ENCODE measurements at regions not wholly inside any gene's neighbourhood (a gene's known extent, or its start where the extent isn't known, plus 50 kb on each side); places are given as distances from the start of the nearest gene placed in this dataset.
"Not testable (repeated sequence)": the region's sequence is repeated elsewhere in the genome, so short reads cannot be mapped to it uniquely, and the experiment has no call there.

DNA sequence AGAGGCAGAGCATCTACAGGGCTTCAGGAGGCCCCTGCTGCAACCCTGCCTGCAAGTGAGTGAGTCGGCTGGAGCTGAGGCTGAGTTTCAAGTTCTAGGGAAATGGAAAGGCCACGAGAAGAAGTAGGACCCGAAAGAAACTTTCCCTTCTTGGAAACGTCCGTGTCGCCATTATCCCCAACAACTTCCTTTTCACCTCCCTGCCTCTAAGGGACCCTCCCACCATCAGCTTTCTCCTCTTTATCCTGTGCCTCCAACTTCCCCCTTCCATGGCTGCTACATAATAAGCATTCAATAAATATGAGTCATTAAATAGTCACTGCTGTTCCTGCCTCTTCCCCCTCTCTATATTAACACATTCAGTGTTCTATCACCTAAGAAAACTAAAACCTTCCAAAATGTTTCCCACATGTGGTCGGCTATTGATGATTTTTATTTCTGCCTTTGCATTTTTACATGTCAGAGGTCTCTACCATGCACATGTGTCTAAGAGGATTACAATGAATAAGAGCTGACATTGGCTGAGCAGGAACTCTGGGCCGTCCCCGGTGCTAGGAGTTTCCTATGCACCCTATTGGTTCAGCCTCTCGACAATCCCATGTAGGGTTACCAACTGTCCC, 115.9 kb upstream of the TNRC6C start:
- H3F3A ChIP-seq (ENCODE audit: insufficient read depth), result no peaks in the 10 kb centered on the region

DNA sequence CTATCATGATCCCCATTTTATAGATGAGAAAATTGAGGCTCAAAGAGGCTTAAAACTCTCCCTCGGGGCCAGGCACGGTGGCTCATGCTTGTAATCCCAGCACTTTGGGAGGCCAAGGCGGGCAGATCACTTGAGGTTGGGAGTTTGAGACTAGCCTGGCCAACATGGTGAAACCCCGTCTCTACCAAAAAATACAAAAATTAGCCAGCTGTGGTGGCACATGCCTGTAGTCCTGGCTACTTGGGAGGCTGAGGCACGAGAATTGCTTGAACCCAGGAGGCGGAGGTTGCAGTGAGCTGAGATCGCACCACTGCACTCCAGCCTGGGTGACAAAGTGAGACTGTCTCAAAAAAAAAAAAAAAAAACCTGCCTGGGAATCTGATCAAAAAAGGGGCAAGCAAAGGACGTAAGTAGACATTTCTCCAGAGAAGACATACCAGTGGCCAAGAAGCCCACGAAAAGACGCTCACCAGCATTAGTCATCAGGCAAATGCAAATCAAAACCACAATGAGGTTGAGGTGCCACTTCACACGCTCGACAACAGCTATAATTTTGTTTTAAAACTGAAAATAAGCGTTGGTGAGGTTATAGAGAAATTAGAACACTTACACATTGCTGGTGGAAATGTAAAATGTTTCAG, 115.1 kb upstream of the TNRC6C start:
- H3F3A ChIP-seq (ENCODE audit: insufficient read depth); H3K27me3 ChIP-seq (ENCODE audit: low read length); H2AFZ ChIP-seq (ENCODE audit: low read depth, low read length, severe bottlenecking); H3K9me3 ChIP-seq (ENCODE audit: insufficient read depth, low read length); H4K20me1 ChIP-seq (ENCODE audit: low read depth, low read length); H3K27ac ChIP-seq (ENCODE audit: low read depth, low read length); H3K9me2 ChIP-seq (replicated peaks; ENCODE audit: insufficient read depth, low read length); H3K79me2 ChIP-seq (ENCODE audit: insufficient read depth, low read length); H3K4me3 ChIP-seq (ENCODE audit: insufficient read depth, low read length, poor library complexity, severe bottlenecking); H3K36me3 ChIP-seq (ENCODE audit: low read length); H3K9ac ChIP-seq (ENCODE audit: low read length): not testable (repeated sequence)
- peak overlapping the region; percentile 32 for H3K4me2 ChIP-seq (ENCODE audit: low read depth, low read length, poor library complexity, severe bottlenecking)

More for the DNA sequence above, 115.9 kb upstream of the TNRC6C start:
- Histone ChIP-seq H3K4me2 (ENCODE audit: low read depth, low read length, poor library complexity, severe bottlenecking) (no peak overlapping the region), H3K9me2 (replicated peaks; ENCODE audit: insufficient read depth, low read length) (no peaks in the 10 kb centered on the region), H3K79me2 (ENCODE audit: insufficient read depth, low read length) (no peaks in the 10 kb centered on the region), H3K9ac (ENCODE audit: low read length) (no peak overlapping the region), H3K36me3 (ENCODE audit: low read length) (no peaks in the 10 kb centered on the region), H3K27me3 (ENCODE audit: low read length) (no peaks in the 10 kb centered on the region), H3K9me3 (ENCODE audit: insufficient read depth, low read length) (no peaks in the 10 kb centered on the region), H3K4me3 (ENCODE audit: insufficient read depth, low read length, poor library complexity, severe bottlenecking) (no peak overlapping the region), H3K27ac (ENCODE audit: low read depth, low read length) (no peak overlapping the region), H4K20me1 (ENCODE audit: low read depth, low read length) (no peaks in the 10 kb centered on the region), H2AFZ (ENCODE audit: low read depth, low read length, severe bottlenecking) (no peak overlapping the region)
- TF ChIP-seq EZH2phosphoT487 (conservative IDR thresholded peaks at IDR 0.05; ENCODE audit: low read length), result no peak
- TF ChIP-seq, protein P1, sequence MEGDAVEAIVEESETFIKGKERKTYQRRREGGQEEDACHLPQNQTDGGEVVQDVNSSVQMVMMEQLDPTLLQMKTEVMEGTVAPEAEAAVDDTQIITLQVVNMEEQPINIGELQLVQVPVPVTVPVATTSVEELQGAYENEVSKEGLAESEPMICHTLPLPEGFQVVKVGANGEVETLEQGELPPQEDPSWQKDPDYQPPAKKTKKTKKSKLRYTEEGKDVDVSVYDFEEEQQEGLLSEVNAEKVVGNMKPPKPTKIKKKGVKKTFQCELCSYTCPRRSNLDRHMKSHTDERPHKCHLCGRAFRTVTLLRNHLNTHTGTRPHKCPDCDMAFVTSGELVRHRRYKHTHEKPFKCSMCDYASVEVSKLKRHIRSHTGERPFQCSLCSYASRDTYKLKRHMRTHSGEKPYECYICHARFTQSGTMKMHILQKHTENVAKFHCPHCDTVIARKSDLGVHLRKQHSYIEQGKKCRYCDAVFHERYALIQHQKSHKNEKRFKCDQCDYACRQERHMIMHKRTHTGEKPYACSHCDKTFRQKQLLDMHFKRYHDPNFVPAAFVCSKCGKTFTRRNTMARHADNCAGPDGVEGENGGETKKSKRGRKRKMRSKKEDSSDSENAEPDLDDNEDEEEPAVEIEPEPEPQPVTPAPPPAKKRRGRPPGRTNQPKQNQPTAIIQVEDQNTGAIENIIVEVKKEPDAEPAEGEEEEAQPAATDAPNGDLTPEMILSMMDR (IDR thresholded peaks at IDR 0.05; ENCODE audit: insufficient read depth, low read length, poor library complexity, severe bottlenecking), result no peak

DNA sequence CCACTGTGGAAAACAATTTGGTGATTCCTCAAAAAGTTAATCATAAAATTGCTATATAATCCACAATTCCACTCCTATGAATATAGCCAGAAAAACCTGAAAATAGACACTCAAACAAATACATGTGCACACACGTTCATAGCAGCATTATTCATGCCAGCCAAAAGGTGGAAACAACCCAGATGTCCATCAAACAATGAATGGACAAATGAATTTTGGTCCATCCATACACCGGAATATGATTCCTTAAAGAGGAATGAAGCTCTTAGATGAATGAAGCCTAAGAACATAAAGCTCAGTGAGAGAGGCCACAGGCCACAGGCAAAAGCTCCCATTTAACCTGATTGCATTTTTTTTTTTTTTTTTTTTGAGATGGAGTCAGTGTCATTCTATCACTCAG, 114.6 kb upstream of the TNRC6C start:
- H3K9me3 ChIP-seq (ENCODE audit: insufficient read depth, low read length), result no peaks in the 10 kb centered on the region
- H3K27me3 ChIP-seq (ENCODE audit: low read length), result no peaks in the 10 kb centered on the region
- H3K79me2 ChIP-seq (ENCODE audit: insufficient read depth, low read length), result no peaks in the 10 kb centered on the region
- no peak overlapping the region for H3K27ac ChIP-seq (ENCODE audit: low read depth, low read length)
- H3K9me2 ChIP-seq (replicated peaks; ENCODE audit: insufficient read depth, low read length), result no peaks in the 10 kb centered on the region
- no peaks in the 10 kb centered on the region for H3F3A ChIP-seq (ENCODE audit: insufficient read depth)
- H2AFZ ChIP-seq (ENCODE audit: low read depth, low read length, severe bottlenecking), result no peak overlapping the region
- TF ChIP-seq, protein P1 (IDR thresholded peaks at IDR 0.05; ENCODE audit: insufficient read depth, low read length, poor library complexity, severe bottlenecking), result no peak
- TF ChIP-seq EZH2phosphoT487 (conservative IDR thresholded peaks at IDR 0.05; ENCODE audit: low read length), result no peak
- H3K4me2 ChIP-seq (ENCODE audit: low read depth, low read length, poor library complexity, severe bottlenecking), result peak overlapping the region; percentile 32
- no peak overlapping the region for H3K9ac ChIP-seq (ENCODE audit: low read length)
- H4K20me1 ChIP-seq (ENCODE audit: low read depth, low read length), result no peaks in the 10 kb centered on the region
- no peaks in the 10 kb centered on the region for H3K36me3 ChIP-seq (ENCODE audit: low read length)
- H3K4me3 ChIP-seq (ENCODE audit: insufficient read depth, low read length, poor library complexity, severe bottlenecking), result no peak overlapping the region

DNA sequence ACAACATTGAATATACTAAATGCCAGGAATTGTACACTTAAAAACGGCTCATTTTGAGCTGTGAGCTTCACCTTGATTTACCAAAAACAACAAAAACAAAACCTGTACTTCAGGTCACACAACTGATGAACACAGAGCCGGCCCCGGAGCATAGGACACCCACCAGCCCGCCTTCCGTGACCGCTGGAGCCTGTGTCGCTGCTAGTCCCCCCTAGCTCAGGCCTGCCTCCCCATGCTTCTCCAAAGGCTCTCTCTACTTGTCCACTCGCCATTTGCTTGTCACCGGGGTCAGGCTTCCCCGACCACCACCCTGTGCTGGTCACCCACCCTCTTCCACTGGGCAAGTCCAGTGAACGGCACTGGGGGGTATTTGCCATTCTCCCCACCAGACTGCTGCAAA, 113.8 kb upstream of the TNRC6C start:
- Histone ChIP-seq H3F3A (ENCODE audit: insufficient read depth) (no peaks in the 10 kb centered on the region), H3K9ac (ENCODE audit: low read length) (no peak overlapping the region), H3K9me2 (replicated peaks; ENCODE audit: insufficient read depth, low read length) (no peaks in the 10 kb centered on the region), H3K9me3 (ENCODE audit: insufficient read depth, low read length) (no peaks in the 10 kb centered on the region), H3K36me3 (ENCODE audit: low read length) (no peaks in the 10 kb centered on the region), H3K4me2 (ENCODE audit: low read depth, low read length, poor library complexity, severe bottlenecking) (no peak overlapping the region), H3K4me3 (ENCODE audit: insufficient read depth, low read length, poor library complexity, severe bottlenecking) (no peak overlapping the region), H2AFZ (ENCODE audit: low read depth, low read length, severe bottlenecking) (no peak overlapping the region), H3K79me2 (ENCODE audit: insufficient read depth, low read length) (no peaks in the 10 kb centered on the region), H3K27me3 (ENCODE audit: low read length) (no peaks in the 10 kb centered on the region), H3K27ac (ENCODE audit: low read depth, low read length) (no peak overlapping the region), H4K20me1 (ENCODE audit: low read depth, low read length) (no peaks in the 10 kb centered on the region)
- TF ChIP-seq, protein P1 (IDR thresholded peaks at IDR 0.05; ENCODE audit: insufficient read depth, low read length, poor library complexity, severe bottlenecking), result no peak
- no peak for TF ChIP-seq EZH2phosphoT487 (conservative IDR thresholded peaks at IDR 0.05; ENCODE audit: low read length)
